Nephron progenitor cell (in vitro differentiated cells): ENCODE measurements at regions not wholly inside any gene's neighbourhood (a gene's known extent, or its start where the extent isn't known, plus 50 kb on each side); places are given as distances from the start of the nearest gene placed in this dataset.

Experiments used
- DNase-seq: peaks from one replicate; pipeline ENCODE4 v3.0.0; 2021
- H3K27ac Mint-ChIP-seq: 2 replicates; pipeline ENCODE4 v1.8.0; 2021; ENCODE audit warnings: mild to moderate bottlenecking, moderate library complexity, mixed read lengths
- H3K27me3 Mint-ChIP-seq: 2 replicates; pipeline ENCODE4 v1.8.0; 2021; ENCODE audit warnings: mild to moderate bottlenecking, low read depth, mixed read lengths; ENCODE audit not compliant: poor library complexity
- H3K36me3 Mint-ChIP-seq: 2 replicates; pipeline ENCODE4 v1.8.0; 2021; ENCODE audit warnings: low read depth, mixed read lengths
- H3K4me1 Mint-ChIP-seq: 2 replicates; pipeline ENCODE4 v1.8.0; 2021; ENCODE audit warnings: mixed read lengths
- H3K4me3 Mint-ChIP-seq: 2 replicates; pipeline ENCODE4 v1.8.0; 2021; ENCODE audit warnings: mild to moderate bottlenecking, moderate library complexity, mixed read lengths
- H3K9me3 Mint-ChIP-seq: 2 replicates; pipeline ENCODE4 v1.8.0; 2021; ENCODE audit warnings: mild to moderate bottlenecking, moderate library complexity, mixed read lengths
- CTCF ChIP-seq: fragments of 200-600 bp; sonication (generic); IDR thresholded peaks from 2 replicates; pipeline ENCODE4 v1.5.0; 2021; ENCODE audit warnings: antibody characterized with exemption

GRCh38 chr9:28750136-28750535 lies 1176.9 kb upstream of the C9orf72 start:
- Mint-ChIP-seq H3K9me3 (no peaks in the 10 kb centered on the region), H3K27me3 (no peaks in the 10 kb centered on the region), H3K4me3 (no peak overlapping the region), H3K36me3 (no peaks in the 10 kb centered on the region), H3K27ac (no peak overlapping the region), H3K4me1 (no peaks in the 10 kb centered on the region)
- DNase-seq, result no peak
- no peak for TF ChIP-seq CTCF

- H3K4me1 Mint-ChIP-seq, result peaks cover 14% of the 10 kb centered on the region
- H3K9me3 Mint-ChIP-seq, result peaks cover 3% of the 10 kb centered on the region
- no peaks in the 10 kb centered on the region for H3K36me3 Mint-ChIP-seq
- no peak overlapping the region for H3K4me3 Mint-ChIP-seq
- no peaks in the 10 kb centered on the region for H3K27me3 Mint-ChIP-seq
- H3K27ac Mint-ChIP-seq, result no peak overlapping the region
- DNase-seq, result no peak
- TF ChIP-seq CTCF, result no peak
Measured at GRCh38 chr9:28758341-28758740, 1185.1 kb upstream of the C9orf72 start.

GRCh38 chr9:28758971-28759370 lies 1185.7 kb upstream of the C9orf72 start:
- H3K36me3 Mint-ChIP-seq, result no peaks in the 10 kb centered on the region
- no peaks in the 10 kb centered on the region for H3K27me3 Mint-ChIP-seq
- no peak for TF ChIP-seq CTCF
- no peak for DNase-seq
- H3K4me1 Mint-ChIP-seq, result peaks cover 14% of the 10 kb centered on the region
- H3K9me3 Mint-ChIP-seq, result peaks cover 3% of the 10 kb centered on the region
- H3K4me3 Mint-ChIP-seq, result no peak overlapping the region
- no peak overlapping the region for H3K27ac Mint-ChIP-seq

GRCh38 chr9:28762167-28762566 lies 1188.9 kb upstream of the C9orf72 start:
- Mint-ChIP-seq H3K27ac (no peak overlapping the region), H3K27me3 (no peaks in the 10 kb centered on the region), H3K36me3 (no peaks in the 10 kb centered on the region), H3K4me3 (no peak overlapping the region), H3K4me1 (peaks cover 14% of the 10 kb centered on the region), H3K9me3 (peaks cover 3% of the 10 kb centered on the region)
- no peak for TF ChIP-seq CTCF
- DNase-seq, result no peak

- H3K4me3 Mint-ChIP-seq, result no peak overlapping the region
- DNase-seq, result no peak
- TF ChIP-seq CTCF, result no peak
- H3K36me3 Mint-ChIP-seq, result no peaks in the 10 kb centered on the region
- no peaks in the 10 kb centered on the region for H3K27me3 Mint-ChIP-seq
- peaks cover 14% of the 10 kb centered on the region for H3K4me1 Mint-ChIP-seq
- no peak overlapping the region for H3K27ac Mint-ChIP-seq
- H3K9me3 Mint-ChIP-seq, result peaks cover 3% of the 10 kb centered on the region
Measured at GRCh38 chr9:28764532-28764931, 1191.3 kb upstream of the C9orf72 start.

- DNase-seq, result no peak
- no peak overlapping the region for H3K4me3 Mint-ChIP-seq
- H3K9me3 Mint-ChIP-seq, result no peaks in the 10 kb centered on the region
- no peak overlapping the region for H3K27ac Mint-ChIP-seq
- no peaks in the 10 kb centered on the region for H3K36me3 Mint-ChIP-seq
- peaks cover 3% of the 10 kb centered on the region for H3K27me3 Mint-ChIP-seq
- H3K4me1 Mint-ChIP-seq, result no peaks in the 10 kb centered on the region
- no peak for TF ChIP-seq CTCF
Measured at GRCh38 chr9:28770226-28770625, 1196.9 kb upstream of the C9orf72 start.
